ENCODE measurements at regions not wholly inside any gene's neighbourhood (a gene's known extent, or its start where the extent isn't known, plus 50 kb on each side); places are given as distances from the start of the nearest gene placed in this dataset.

GRCh38 chr5:101364469-101364868 is 461.4 kb upstream of the ST8SIA4 start:
- TF ChIP-seq CTCF (IDR thresholded peaks at IDR 0.05; ENCODE audit: low read depth, low read length, poor library complexity, severe bottlenecking) (no peak), EZH2phosphoT487 (IDR thresholded peaks at IDR 0.05; ENCODE audit: borderline replicate concordance, low read length) (no peak)

Measured in DOHH2 (cell line).